ENCODE measurements at regions not wholly inside any gene's neighbourhood (a gene's known extent, or its start where the extent isn't known, plus 50 kb on each side); places are given as distances from the start of the nearest gene placed in this dataset.
A peak's percentile ranks its signal among the peaks of the same experiment; 100 is the strongest.

DNA sequence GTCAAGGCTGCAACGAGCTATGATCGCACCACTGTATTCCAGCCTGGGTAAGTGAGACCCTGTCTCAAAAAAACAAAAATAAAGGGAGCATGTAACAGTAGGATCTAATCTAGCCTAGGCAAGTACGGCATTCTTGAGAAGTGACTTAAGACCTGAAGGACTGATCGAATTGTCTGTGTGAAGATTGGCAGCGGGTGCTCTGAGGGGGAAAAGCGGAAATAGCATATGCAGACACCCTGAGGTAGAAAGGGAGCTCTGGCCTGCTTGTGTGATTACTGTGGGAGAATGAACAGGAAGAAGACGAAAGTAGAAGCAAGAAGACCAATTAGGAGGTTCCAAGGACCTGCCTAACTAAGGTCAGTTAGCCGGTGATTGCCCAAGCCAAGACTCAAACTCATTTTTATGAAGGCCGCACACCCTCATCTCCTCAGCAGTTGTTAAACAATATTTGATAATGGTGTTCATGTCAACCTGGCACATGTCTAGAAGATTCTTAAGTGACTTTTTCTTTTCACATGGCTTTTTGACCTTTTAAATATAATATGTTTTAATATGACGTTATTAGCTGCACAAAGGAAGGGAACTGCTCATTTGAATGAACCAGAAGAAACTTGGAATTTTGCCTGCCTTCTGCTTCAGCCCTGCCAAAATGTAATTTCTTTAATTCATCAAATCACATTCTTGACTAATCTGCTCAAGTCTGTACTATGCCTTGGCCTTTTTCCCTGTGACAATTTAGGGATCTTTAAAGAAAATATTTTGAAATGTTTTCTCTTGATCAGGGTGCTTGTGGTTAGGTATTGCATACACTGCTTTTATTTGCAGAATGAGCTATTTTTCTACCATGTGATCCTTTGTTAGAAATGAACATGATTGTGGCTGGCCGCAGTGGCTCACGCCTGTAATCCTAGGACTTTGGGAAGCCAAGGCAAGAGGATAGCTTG is 289.2 kb upstream of the DMRT1 start:
- DNase-seq, result peak; percentile 34

- DNase-seq, result no peak
Observed at GRCh38 chr9:555493-555892, 286.0 kb upstream of the DMRT1 start.

- DNase-seq, result no peak
Observed at GRCh38 chr9:556199-556598, 285.3 kb upstream of the DMRT1 start.

GRCh38 chr9:556675-557074 is 284.8 kb upstream of the DMRT1 start:
- no peak for DNase-seq

- no peak for DNase-seq
Observed at GRCh38 chr9:557601-558201, 283.8 kb upstream of the DMRT1 start.

- peak; percentile 93 for DNase-seq
Observed at GRCh38 chr9:561427-561826, 280.1 kb upstream of the DMRT1 start.

- DNase-seq, result no peak
Observed at GRCh38 chr9:563200-563599, 278.3 kb upstream of the DMRT1 start.

DNA sequence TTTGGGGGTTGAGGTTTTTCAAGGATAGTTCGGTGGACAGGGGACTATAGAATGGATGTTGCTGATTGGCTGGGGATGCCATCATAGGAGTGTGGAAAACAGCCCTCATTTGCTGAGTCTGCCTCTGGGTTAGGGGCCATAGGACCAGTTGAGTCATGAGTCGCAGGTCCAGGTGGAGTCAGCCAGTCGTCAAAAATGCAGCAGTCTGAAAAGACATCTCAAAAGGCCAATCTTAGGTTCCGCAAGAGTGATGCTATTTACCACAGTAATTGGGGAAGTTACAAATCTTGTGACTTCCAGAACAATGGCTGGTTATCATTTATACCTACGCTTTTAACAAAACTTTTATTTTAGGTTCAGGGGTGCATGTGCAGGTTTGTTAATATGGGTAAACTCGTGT is 276.0 kb upstream of the DMRT1 start:
- no peak for DNase-seq

GRCh38 chr9:567128-567746 is 274.3 kb upstream of the DMRT1 start:
- no peak for DNase-seq

- no peak for DNase-seq
Observed at GRCh38 chr9:567747-568305, 273.7 kb upstream of the DMRT1 start.

DNA sequence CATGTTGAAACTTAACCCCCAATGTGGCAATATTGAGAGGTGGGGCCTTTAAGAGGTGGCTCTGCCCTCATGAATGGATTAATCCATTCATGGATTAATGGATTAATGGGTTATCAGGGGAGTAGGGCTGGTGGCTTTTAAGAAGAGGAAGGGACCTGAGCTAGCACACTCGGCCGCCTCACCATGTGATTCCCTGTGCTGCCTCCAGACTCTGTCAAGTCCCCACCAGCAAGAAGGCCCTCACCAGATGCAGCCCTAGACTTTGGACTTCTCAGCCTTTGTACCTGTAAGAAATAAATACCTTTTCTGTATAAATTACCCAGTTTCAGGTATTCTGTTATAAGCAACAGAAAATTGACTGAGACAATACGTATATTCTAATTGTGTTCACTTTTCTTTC is 272.2 kb upstream of the DMRT1 start:
- DNase-seq, result no peak

DNA sequence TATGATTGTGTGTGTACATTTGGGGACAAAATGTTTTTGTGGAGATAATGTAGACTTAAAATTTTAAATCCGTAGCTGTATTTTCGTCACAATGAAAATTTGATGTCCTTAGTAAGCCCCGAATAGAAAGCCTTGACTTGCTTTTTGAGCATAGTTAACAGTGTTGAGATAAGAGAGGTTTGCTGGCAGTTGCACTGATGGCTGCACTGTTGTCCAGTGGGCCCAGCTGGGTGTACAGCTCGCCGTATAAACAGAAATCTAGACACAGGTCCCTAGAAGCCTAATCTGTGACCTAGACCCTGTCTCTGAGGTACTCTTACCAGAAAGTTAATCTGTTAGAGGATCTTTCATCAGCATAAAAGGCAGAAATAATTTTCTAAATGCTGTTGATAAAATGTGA is 271.3 kb upstream of the DMRT1 start:
- no peak for DNase-seq

GRCh38 chr9:571066-571465 is 270.4 kb upstream of the DMRT1 start:
- DNase-seq, result no peak

GRCh38 chr9:571741-572140 is 269.8 kb upstream of the DMRT1 start:
- DNase-seq, result no peak

- DNase-seq, result no peak
Observed at GRCh38 chr9:573691-574410, 267.6 kb upstream of the DMRT1 start.

GRCh38 chr9:575139-575538 is 266.4 kb upstream of the DMRT1 start:
- DNase-seq, result no peak

GRCh38 chr9:580652-581342 is 260.7 kb upstream of the DMRT1 start:
- no peak for DNase-seq

DNA sequence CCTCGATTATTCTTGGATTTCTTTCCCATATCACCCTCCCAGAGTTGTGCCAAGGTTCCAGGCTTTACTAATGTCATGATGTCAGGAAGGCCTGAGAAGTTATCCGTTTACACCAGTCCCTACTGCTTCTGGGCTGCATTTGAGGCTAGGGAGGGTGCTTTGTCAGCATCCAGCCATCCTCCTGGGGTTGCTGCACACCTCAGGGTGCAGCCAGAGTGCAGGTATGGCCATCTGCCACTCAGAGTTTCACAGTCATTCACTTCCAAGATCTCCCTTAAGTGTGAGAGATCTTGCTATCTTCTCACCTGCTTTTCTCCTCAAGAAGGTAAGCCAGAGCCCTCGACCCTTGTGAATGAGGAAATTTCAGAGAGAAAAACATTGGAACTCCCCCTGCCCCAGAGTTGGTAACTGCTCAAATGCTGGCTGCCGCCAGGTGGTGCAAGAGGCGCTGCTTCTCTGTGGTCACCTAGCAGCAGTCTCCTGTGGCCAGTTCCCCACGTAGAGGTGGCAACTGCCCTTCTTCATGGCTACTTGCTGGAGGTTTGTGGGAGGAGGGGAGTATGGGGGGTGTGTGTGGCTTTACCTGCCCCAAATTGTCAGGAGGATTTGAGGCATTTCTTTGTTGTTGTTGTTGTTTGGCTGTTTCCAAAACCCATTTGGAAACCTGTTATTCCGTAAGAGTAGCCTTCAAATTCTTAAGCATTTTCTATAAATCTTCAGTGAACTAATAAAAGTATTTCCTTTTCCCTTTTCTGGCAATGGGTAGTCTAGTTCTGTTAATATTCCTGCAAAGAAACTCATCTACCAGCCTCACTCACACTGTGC is 259.6 kb upstream of the DMRT1 start:
- DNase-seq, result no peak

- no peak for DNase-seq
Observed at GRCh38 chr9:582775-583174, 258.7 kb upstream of the DMRT1 start.

DNA sequence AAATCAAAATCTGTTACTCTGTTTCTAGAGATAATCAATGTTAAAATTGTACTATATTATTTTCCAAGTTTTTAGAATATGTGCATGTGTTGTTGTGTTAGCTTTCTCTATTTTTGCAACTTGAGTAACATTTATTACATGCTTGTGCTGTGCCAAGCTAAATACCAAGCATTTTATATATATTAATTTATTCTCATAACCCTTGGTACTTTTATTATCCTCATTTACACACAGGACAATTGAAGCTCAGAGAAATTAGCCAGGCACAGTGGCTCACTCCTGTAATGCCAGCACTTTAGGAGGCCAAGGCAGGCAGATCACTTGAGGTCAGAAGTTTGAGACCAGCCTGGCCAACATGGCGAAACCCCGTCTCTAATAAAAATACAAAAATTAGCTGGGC is 254.0 kb upstream of the DMRT1 start:
- no peak for DNase-seq

GRCh38 chr9:588981-589380 is 252.5 kb upstream of the DMRT1 start:
- no peak for DNase-seq
